HG03175 (cell line): ENCODE measurements at regions not wholly inside any gene's neighbourhood (a gene's known extent, or its start where the extent isn't known, plus 50 kb on each side); places are given as distances from the start of the nearest gene placed in this dataset.

Experiments
- ATAC-seq: cut with Tn5 transposase; IDR thresholded peaks from one replicate; pipeline ENCODE4 v1.9.1; 2021; ENCODE audit warnings: mild to moderate bottlenecking, moderate library complexity; ENCODE audit not compliant: unreplicated experiment

DNA sequence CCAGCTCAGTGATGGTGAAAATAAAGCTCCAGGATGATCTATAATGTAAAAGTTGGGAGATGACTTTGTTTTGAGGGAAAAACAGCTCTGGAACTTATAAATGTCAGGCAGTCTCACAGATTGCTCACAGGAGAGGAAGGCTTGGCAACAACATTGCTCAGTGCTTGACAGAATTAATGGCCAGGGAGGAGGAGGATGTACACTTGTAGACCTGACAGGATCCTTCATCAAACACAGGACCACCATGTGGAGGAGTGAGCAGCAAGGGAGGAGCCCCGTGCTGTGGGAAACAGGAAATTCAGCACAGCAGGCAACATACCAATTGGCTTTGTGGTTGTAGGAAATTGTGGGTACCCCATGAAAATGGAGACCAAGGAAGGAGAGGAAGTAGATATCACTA lies 291.8 kb upstream of the CAMK1G start:
- no peak for ATAC-seq

DNA sequence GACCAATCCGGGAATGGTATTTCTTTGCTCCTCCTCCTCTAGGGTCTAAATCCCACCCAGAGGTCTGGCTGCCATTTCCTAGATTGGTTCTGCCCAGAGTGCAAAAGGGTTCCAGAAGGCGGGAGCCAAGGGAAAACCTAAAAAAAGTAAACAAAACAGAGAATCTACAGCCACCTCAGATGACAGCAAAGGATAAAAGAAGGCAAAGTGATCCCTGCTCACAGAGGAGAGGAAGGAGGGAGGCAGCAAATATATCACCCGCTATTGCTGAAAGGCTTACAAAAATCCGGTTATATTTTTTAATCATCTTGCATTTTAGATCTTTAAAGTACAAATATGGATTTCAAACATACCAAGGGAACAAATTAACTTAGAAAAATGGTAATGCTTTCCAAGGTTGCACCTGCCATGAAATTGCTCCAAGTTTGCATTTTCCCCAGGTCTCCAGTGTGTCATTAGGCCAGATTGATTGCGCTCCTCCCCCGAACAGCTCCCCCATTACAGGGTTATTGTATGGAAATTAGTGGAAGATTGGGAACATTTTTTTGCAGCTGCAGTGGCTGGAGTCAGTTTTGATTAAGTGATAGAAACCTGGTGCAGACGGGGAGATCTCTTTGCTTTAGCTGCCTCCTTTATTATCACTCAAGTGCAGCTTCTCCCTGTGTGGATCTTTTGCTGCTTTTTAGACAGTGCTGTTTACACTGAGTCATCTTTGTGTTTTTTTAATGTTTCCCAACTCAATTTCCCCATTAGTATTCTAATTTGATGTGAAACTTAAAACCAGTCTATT lies 280.5 kb upstream of the CAMK1G start:
- ATAC-seq, result no peak

DNA sequence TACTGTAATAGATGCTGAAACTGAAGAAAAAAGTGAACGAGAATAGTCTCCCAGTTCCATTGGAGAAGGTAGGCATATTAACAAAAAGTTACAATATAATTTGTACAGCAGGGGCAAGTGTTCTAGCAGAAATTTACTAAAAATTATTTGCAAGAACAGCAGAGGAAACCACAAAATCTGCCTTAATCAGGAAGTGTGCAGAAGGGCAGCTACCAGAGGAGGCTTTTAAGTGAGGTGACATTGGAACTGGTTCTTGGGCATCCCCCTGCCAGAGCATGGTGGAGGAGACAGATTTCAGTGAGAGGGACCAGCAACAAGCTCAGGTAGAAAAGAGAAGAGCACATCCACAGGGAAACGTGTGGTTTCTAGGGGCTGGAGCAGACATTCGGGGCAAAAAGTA lies 279.3 kb upstream of the CAMK1G start:
- no peak for ATAC-seq

DNA sequence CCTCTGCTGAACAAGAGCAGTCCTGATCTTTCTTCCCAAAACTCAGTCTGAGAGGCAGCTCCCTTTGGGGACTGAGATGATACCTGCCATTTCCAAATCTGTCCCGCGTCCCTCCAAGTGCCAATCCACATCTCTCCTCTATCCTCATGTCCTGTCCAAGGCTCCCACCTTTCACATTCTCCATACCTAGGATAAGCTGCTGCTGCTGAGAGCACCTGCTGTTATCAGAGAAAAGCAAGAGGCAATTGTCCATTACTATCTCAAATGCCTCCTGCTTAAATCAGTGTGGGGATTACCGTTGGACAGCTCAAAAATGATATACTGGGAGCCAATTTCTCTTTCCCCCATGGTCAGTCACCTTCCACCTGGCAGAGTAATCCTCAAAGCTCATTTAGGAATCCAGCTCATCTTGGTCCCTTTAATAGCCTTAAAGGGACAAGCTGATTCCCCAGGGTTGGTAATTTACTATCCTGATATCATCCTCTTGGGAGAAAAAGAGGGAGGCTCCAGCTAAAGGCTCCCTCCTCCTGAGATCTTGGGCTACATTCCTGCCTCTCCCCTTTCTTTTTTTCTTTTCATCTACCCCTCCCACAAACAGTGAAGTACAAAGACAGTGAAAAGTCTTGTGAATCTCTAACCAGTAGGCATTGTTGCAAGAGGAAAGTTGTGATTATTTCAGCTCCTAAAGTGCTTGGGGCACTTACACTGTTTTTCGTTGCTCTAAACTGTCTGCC lies 278.1 kb upstream of the CAMK1G start:
- no peak for ATAC-seq

DNA sequence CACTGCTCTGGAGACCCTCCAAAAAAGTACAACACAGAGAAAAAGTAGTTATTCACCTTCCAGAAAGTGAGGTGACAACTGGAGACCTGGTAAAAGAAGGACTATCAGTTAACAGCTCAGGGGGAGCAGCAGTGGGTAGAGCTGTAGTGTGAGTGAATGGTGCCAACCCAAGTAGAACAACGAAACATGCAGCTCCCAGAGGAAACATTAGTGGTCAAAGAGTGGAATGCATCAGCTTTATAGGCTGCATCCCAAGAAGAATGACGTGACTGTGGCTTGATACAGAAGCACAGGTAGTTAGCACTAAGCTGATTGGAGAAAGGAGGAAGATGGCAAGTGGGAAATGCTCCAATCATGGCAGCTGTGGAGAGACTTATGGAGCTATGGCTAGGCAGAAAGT lies 275.7 kb upstream of the CAMK1G start:
- no peak for ATAC-seq

DNA sequence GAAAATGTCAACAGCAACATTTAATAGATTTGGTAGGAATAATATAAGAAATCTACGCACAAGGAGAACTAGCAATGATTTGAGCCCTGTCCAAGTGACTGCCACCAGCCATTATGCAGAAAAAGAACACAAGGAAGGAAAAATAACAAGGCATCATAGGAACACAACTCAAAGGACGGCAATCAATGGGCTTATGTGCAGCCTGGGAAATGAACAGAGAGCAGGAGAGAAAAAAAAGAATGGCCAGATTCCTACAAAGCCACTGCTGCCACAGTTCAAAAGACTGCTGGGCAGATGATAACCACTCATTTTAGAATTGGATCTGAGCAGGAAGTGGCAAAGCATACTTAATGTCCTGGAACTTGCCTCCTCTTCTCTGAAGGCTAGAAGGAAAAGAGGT lies 274.3 kb upstream of the CAMK1G start:
- no peak for ATAC-seq

DNA sequence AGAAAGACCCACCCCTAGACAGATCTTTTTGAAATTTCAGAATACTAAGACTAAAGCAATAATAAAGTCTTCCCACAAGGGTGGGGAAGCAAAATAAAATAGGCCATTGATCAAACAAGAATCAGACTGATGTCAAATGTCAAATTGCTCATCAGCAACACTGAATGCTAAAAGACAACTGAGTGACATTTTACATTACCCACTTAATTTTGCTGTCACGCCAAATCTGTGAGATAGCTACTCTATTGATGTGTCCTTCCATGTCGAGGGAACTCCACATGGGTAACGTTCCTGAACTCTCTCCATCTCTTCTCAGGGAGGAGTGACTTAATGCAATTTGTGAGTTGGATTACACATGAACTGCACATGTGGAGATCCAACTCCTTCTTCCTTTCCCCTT lies 271.7 kb upstream of the CAMK1G start:
- no peak for ATAC-seq

DNA sequence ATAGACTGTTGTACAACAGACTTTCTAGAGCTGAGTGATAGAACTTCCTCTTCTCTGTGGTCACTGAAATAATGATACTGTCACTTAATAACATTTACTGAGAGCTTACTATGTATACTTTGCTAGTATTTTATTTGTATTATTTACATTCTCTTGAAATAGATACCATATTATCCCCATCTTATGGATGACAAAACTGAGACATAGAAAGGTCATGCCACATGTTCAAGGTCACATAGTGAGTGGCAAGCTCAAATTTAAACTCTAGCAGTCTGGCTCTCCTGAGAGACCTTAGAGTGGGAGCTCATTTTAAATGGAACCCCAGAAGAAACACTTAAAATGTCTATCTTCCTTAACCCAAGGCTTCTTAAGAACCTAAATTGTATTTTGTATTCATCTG lies 266.6 kb upstream of the CAMK1G start:
- ATAC-seq, result no peak

DNA sequence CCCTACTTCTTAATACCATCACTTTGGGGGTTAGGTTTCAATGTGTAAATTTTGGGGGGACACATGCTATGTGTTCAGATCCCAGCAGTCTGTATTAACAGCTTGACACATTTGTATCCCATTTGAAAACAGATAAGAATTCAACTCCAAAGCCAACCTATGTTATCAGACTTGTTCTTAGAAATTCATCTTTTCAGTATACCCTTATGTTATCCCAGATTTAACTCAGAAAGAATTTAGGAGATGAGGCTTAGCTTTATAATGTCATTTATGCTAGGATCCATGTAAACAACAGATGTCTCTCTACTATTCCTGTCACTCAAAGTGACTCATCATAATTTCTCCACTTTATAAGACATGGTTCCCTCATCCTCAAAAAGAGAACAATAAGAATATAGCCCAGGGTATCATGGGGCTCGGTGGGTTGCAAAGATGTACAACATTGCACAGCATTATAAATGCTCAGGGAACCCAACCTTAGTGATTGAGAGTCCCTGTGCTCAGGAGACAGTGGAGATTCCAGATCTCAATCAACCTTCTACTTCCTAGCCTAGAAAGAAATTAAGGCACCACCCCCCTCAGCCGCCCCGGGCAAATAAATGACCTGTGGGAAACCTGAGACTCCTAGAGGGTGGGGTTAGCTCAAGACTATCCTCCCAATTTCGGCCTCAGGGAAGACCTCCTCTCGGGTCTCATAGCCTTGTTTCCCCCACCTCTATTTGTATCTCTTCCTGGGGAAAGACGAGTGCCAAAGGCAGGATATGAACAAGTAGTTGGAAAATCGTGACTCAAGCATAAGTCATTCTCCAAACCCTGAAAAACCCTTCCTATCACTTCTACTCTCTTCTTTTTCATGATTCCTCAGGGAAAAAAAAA lies 265.1 kb upstream of the CAMK1G start:
- ATAC-seq, result no peak

DNA sequence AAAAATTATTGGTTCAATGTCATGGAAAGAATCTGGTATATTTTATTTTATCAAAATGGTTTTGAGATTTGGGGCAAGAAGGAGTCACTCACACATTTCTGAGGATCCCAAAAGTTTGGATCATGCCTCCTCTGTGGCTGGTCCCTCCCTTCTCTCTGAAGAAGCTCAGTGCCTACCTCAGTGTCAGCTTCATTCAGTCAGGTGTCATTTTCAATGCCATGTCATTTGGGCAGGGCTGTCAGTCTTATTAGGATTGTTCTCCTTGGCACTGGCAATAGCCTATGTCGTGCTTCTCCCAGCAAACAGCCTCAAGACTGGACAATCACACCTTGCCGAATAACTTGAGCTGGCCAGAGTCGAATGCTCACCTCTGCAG lies 264.5 kb upstream of the CAMK1G start:
- ATAC-seq, result no peak

DNA sequence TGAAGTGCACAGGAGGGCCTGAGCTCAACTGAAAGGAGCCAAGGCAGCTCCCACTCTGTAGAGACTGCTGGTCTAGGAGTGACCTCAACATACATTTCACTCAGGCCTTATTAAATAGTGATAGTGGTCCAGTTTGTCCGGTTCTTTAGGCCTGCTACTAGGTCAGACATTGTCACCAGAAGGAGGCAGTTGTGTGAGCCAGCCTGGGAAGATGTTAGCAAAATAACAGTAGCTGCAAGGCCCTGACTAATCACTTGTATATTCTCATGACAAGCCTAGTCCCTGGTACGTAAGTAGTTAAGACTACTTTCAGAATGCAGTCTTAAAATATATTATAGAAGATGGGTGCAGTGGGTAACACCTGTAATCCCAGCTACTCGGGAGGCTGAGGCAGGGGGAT lies 264.0 kb upstream of the CAMK1G start:
- no peak for ATAC-seq

DNA sequence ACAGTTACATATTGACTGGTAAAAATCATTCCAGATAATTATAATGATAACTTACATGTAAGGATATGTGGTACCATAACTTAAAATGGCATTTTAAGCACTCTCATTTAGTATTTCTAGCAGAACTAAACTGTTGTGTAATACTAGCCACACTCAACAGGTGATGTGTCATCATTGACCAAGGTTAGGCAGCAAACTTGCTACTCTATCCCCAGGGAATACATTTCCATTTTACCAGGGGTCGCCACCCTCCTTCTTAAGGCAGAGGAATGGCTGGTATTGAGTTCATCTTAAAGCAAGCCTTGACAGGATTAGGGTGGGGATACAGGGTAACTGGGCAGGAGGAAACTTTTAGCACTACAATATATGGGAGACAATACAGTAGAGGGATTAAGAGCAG lies 259.8 kb upstream of the CAMK1G start:
- no peak for ATAC-seq

DNA sequence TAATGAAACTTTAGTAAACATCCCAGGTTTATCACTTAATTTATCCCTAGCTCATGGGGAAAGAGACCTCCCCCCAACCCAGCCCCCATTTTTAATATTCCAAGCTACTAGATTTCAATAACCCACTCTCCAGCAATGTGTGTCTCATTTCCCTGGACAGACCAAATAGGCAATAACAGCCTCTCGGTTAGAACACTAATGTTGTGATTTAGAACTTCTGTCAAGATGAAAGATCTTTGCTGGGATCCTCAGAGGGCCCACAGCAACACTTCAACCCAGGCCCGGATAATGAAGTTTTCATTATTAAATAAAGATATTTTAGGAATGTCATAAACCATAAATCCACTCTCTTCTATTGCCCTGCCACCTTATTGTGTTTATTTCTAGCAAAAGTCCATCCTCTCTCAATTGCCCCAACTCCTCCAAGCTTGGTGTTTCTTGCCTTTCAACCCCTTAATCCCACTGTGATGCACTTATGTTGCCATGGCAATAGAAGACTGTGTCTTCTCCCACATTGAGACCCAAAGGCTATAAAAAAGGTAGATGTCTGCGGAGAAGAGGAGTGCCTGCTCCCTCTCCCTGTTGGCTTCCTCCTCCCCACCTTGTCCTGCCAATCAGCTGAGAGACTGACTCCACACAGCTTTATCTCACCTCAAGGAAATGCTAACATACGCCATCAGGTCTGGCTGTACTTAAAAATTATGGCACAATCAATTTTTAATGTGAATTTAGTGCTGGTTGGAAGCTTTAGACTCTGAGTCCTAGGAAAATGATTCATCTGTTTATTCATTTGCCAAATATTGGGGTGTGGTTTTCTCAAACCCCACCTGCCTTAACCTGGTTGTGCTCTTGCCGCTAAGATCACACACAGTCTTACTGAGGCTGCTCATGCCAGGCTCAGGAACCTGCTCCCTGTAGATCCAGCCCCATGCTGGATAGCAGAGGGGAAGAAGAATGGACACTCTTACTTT lies 258.3 kb upstream of the CAMK1G start:
- no peak for ATAC-seq

DNA sequence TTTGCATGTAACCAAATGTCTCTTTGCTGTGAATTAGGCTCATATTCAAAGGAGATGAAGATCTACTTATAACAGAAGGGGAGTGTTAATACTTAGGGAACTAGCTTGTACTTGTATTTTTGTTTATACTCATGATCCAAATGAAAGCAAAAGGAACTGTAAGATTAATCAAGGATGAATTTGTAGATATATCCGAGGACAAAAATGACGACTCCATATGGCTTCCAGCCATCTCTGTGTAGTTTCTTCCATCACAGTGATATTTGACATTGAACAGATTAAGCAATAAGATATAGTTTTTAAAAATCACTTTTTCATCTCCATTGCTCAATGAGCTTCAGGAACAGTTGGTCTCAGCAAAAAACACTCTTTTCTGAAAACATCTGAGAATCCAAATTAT lies 257.4 kb upstream of the CAMK1G start:
- ATAC-seq, result no peak

DNA sequence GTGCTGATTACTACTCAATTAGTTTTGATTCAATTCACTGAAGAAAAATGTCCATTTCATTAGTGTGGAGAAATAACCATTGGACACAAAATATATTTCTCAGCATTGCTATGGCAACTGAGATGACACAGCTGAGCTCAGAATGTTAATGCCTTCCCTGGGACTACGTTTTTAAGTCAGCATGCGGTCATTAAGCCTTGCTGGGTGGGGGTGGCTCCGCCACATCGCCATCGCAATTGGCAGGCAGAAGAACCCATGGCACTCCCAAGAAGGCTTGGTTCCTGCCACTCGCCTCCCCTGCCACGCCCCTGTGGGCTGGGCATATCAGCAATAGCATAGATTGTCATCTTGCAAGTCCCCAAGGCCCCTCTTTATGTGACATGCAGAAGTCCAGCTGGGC lies 256.7 kb upstream of the CAMK1G start:
- no peak for ATAC-seq

DNA sequence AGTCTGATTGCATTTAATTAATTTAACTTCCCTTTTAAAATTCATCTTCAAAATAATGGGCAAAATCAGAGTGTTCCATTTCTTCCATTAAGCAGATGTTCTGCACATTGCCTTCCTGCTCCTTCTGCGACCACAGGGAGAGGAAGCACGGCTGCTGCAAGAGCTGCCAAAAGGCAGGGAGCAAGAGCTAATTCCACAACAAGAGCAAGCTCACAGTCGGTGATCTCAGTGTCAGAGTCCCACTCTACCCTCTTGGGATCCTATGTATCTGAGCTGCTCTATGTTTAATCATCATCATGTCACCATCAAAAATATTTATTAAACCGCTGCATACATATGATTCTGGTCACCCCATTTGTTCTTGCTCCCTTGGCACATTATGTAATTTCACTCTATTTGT lies 255.3 kb upstream of the CAMK1G start:
- ATAC-seq, result no peak

DNA sequence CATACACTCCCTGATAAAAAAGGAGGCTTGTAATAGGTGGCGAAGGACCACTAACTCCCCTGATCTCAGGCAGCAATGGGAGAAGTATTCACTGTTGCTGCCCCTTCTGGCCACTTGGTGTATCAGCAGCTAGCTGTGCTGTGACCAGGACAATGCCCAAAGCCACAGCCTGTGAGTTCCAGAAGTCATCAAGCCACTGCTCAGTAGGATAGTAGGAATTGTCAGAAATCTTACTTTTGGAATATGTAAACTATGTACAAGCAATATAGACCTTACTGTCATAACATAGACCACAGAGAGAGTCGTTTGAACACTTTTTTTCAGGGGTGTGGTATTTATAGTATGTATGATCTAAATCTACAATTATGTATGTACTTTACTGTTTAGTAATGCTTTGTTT lies 248.3 kb upstream of the CAMK1G start:
- ATAC-seq, result peak; percentile 96

DNA sequence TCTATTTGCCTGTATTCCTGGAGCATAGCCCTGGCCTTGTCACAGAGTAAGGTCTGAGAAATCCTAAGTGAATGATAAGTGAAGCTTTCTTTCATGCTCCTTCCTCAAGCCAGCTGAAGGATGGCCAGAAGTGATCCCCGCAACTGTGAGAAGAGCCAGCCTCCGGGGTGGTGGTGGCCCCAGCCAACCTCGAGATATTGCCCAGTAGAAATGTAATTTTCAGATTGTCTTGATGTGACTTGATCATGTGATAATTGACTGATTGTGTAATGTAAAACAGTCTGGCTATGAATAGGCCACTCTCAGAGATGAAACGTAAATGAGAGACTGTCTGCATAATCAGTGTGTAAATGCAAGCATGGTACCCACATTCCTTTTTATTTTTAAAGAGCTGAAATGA lies 242.4 kb upstream of the CAMK1G start:
- no peak for ATAC-seq

DNA sequence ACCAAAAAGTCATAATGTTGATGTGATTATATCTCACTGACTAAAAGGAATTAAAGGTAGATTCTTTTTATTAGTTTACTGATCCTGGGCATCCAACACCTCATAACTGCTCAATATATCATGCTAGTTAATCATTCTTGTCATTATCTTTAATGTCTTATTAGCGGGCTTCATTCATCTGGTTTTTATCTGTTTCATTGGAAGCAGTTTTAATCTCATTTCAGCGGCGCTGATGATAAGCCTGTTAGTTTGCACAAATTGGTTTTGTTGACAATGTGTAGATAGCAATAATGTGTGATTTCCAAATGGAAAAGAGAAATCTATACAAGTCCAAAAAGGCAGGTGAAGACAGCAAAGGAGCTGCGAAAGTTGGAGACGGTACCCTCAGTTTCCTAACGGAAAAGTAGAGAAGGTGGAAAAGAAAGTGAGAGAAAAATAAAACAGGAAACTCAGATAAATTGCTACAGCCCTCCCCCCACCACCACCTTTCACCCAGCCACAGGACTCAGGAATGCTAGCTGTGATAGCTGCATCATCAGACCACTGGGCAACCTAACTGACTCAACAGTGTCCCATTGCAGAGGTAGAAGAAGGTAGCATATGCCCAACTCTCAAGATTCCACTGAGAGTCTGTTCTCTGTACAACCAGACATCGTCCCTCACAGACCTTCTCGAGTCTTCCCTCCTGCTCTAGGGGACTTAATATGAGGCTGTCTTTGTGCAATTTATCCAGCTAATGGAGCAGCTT lies 241.7 kb upstream of the CAMK1G start:
- ATAC-seq, result no peak
